ENCODE measurements at regions not wholly inside any gene's neighbourhood (a gene's known extent, or its start where the extent isn't known, plus 50 kb on each side); places are given as distances from the start of the nearest gene placed in this dataset.

GRCh38 chr2:208807756-208808155 is 401.2 kb downstream of the PTH2R start:
- TF ChIP-seq, protein P1, sequence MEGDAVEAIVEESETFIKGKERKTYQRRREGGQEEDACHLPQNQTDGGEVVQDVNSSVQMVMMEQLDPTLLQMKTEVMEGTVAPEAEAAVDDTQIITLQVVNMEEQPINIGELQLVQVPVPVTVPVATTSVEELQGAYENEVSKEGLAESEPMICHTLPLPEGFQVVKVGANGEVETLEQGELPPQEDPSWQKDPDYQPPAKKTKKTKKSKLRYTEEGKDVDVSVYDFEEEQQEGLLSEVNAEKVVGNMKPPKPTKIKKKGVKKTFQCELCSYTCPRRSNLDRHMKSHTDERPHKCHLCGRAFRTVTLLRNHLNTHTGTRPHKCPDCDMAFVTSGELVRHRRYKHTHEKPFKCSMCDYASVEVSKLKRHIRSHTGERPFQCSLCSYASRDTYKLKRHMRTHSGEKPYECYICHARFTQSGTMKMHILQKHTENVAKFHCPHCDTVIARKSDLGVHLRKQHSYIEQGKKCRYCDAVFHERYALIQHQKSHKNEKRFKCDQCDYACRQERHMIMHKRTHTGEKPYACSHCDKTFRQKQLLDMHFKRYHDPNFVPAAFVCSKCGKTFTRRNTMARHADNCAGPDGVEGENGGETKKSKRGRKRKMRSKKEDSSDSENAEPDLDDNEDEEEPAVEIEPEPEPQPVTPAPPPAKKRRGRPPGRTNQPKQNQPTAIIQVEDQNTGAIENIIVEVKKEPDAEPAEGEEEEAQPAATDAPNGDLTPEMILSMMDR (IDR thresholded peaks at IDR 0.05): no peak
- TF ChIP-seq EZH2 (IDR thresholded peaks at IDR 0.05; ENCODE audit: borderline replicate concordance, insufficient read depth, low read depth, low read length, poor library complexity, severe bottlenecking): no peak
